Lower leg skin (tissue), 4 donors: ENCODE measurements at regions not wholly inside any gene's neighbourhood (a gene's known extent, or its start where the extent isn't known, plus 50 kb on each side); places are given as distances from the start of the nearest gene placed in this dataset.

Source experiments
- DNase-seq, 2 donors: peaks; one replicate each; pipeline ENCODE4 v3.0.0-alpha.2; 2019; ENCODE audit warnings: low spot score in 2 of 2
- H3K4me3 ChIP-seq: fragments of 200-600 bp; sonication (generic); 2 replicates; pipeline ENCODE4 v1.5.1; 2017; ENCODE audit warnings: mild to moderate bottlenecking, low read depth; ENCODE audit not compliant: poor library complexity, severe bottlenecking
- POLR2A ChIP-seq, 2 donors: fragments of 450-650 bp; IDR thresholded peaks; one replicate each; pipeline ENCODE4 v1.6.1; 2016 to 2017; ENCODE audit warnings: antibody characterized with exemption in 2 of 2, mild to moderate bottlenecking in 1 of 2, moderate library complexity in 1 of 2
- WGBS, 2 donors: methylation state at CpG; one replicate each; pipeline ENCODE4 v1.1.5; 2018; 5-methylcytosine and 5-hydroxymethylcytosine counted together
- intact Hi-C: fragments of 100-400 bp; cut with DNase I; formaldehyde crosslinking; loops from one replicate; pipeline ENCODE4 v1.15.0; 2023; ENCODE audit warnings: low total_unique reads
- TF ChIP-seq, protein P1 (sequence below), 3 donors: fragments of 450-650 bp; IDR thresholded peaks; one replicate each; pipeline ENCODE4 v1.5.1; 2016; ENCODE audit warnings: antibody characterized with exemption in 3 of 3, mild to moderate bottlenecking in 3 of 3, moderate library complexity in 2 of 3

DNA sequence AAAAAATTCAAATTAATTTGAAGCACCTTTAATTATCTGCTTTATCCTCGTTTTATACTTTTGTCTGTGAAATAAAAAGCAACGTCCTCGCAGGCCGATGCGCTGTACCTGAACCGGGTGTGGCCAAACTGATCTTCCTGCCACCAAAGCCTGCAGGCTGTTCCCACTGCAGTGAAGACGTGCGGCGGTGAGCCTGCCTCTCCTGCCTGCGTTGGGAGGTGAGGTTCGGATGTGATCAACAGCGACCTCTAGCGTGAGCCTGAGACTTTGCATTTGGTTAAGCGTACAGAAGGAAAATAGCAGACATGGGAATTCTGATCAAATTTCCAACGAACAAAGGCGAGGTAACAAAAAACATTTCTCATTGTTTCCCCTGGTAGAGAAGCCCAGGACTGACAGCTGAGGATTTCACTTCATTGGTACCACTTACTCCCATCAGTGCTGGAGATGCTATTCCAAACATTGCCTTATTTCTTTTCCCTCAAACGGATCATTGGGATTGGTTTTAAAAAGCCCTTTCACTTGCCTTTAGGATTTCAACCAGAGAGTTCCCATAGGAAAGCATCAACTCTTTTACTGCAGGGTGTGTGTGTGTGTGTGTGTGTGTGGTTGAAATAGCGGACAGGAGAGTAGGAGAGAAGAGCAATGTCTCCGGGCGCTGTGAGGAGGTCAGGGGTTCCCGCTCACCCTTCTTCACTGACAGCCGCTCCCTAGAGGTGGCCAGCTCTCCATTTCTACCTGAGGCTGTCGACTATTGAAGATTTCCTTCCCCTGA, 56.6 kb upstream of the CCN6 start:
- TF ChIP-seq, protein P1, sequence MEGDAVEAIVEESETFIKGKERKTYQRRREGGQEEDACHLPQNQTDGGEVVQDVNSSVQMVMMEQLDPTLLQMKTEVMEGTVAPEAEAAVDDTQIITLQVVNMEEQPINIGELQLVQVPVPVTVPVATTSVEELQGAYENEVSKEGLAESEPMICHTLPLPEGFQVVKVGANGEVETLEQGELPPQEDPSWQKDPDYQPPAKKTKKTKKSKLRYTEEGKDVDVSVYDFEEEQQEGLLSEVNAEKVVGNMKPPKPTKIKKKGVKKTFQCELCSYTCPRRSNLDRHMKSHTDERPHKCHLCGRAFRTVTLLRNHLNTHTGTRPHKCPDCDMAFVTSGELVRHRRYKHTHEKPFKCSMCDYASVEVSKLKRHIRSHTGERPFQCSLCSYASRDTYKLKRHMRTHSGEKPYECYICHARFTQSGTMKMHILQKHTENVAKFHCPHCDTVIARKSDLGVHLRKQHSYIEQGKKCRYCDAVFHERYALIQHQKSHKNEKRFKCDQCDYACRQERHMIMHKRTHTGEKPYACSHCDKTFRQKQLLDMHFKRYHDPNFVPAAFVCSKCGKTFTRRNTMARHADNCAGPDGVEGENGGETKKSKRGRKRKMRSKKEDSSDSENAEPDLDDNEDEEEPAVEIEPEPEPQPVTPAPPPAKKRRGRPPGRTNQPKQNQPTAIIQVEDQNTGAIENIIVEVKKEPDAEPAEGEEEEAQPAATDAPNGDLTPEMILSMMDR (IDR thresholded peaks at IDR 0.05), result peak in 1 of 3 donors; percentile 89
- no peak for TF ChIP-seq POLR2A (IDR thresholded peaks at IDR 0.05)
- WGBS, 2 donors, result 20 to 21% methylated on average over 23 of the region's 23 CpGs
- no peak overlapping the region for H3K4me3 ChIP-seq
- peak; percentile 76 to 95 for DNase-seq
- intact Hi-C loops, result loop anchor here (5.0 kb wide), 1 partner anchor 285 kb away; no protein-coding TSS in a partner anchor

DNA sequence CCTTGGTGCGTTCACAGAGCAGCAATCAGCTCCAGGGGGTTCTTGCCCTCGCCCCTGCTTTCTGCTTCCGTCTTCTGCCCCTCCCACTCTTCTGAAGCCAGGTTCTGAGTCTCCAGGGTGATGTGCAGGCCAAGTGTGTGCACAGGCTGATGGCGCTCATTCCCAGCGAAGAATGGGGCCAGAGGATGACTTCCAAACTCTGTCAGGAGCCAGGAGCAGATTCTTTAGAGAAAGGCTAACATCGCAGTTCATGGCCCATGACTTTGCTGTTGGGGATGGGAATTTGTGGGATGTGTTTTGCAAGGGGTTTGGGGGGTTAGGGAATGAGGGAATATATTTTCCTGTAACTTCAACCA, 56.1 kb upstream of the CCN6 start:
- 61 to 65% methylated on average over 6 of the region's 6 CpGs for WGBS, 2 donors
- intact Hi-C loops, result loop anchor here (5.0 kb wide), 1 partner anchor 286 kb away; no protein-coding TSS in a partner anchor

DNA sequence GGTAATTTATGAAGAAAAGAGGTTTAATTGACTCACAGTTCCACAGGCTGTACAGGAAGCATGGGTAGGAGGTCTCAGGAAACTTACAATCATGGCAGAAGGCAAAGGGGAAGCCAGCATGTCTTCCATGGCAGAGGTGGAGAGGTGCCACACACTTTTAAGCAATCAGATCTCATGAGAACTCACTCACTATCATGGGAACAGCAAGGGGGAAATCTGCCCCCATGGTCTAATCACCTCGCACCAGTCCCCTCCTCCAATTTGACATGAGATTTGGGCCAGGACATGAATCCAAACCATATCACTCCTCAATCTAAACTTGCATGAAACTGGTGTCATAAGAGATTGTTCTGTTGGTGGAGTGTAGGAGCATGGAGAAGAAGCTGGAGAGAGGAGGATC, 51.6 kb upstream of the CCN6 start:
- TF ChIP-seq, protein P1 (IDR thresholded peaks at IDR 0.05), result no peak
- no peak for TF ChIP-seq POLR2A (IDR thresholded peaks at IDR 0.05)

More for the DNA sequence above, 56.1 kb upstream of the CCN6 start:
- peak in 1 of 2 donors; percentile 90 for DNase-seq
- no peak for TF ChIP-seq POLR2A (IDR thresholded peaks at IDR 0.05)
- TF ChIP-seq, protein P1 (IDR thresholded peaks at IDR 0.05), result no peak
- H3K4me3 ChIP-seq, result no peak overlapping the region

More for the DNA sequence above, 51.6 kb upstream of the CCN6 start:
- intact Hi-C loops, result no loop called here
- 91 to 95% methylated on average over 1 of the region's 1 CpG for WGBS, 2 donors
- H3K4me3 ChIP-seq, result no peak overlapping the region
- DNase-seq, result no peak
